SU-DHL-6 (cell line): ENCODE measurements at regions not wholly inside any gene's neighbourhood (a gene's known extent, or its start where the extent isn't known, plus 50 kb on each side); places are given as distances from the start of the nearest gene placed in this dataset.

Source experiments
- H2AFZ ChIP-seq: fragments of 200-600 bp; sonication (generic); 2 replicates; pipeline ENCODE4 v1.6.1; 2014; ENCODE audit warnings: low read depth, mild to moderate bottlenecking, moderate library complexity, mixed read lengths, antibody characterized with exemption, low read length; ENCODE audit not compliant: severe bottlenecking
- H3F3A ChIP-seq: fragments of 200-600 bp; shearing (Covaris generic); 2 replicates; pipeline ENCODE4 v1.6.0; 2016; ENCODE audit warnings: antibody characterized with exemption, mild to moderate bottlenecking; ENCODE audit not compliant: insufficient read depth
- H3K27ac ChIP-seq: fragments of 200-600 bp; sonication (generic); 2 replicates; pipeline ENCODE4 v1.5.1; 2016; ENCODE audit warnings: low read depth, mild to moderate bottlenecking, low read length, moderate library complexity, mixed read lengths
- H3K27me3 ChIP-seq: fragments of 200-600 bp; sonication (generic), shearing (Covaris generic); 2 replicates; pipeline ENCODE4 v1.6.0; 2014; ENCODE audit warnings: mild to moderate bottlenecking, low read length
- H3K36me3 ChIP-seq: fragments of 200-600 bp; sonication (generic); 2 replicates; pipeline ENCODE4 v1.6.1; 2014; ENCODE audit warnings: mild to moderate bottlenecking, low read length, mixed read lengths
- H3K4me2 ChIP-seq: fragments of 300-600, 200-600 bp; shearing (Covaris generic), sonication (generic); 2 replicates; pipeline ENCODE4 v1.6.0; 2014; ENCODE audit warnings: low read length, low read depth, mild to moderate bottlenecking; ENCODE audit not compliant: poor library complexity, severe bottlenecking
- H3K4me3 ChIP-seq: fragments of 200-600 bp; sonication (generic); 2 replicates; pipeline ENCODE4 v1.5.1; 2014; ENCODE audit warnings: antibody characterized with exemption, low read length, mild to moderate bottlenecking, mixed read lengths; ENCODE audit not compliant: insufficient read depth, poor library complexity, severe bottlenecking
- H3K79me2 ChIP-seq: fragments of 200-600 bp; sonication (generic); 2 replicates; pipeline ENCODE4 v1.6.1; 2014; ENCODE audit warnings: mild to moderate bottlenecking, low read length, moderate library complexity; ENCODE audit not compliant: insufficient read depth
- H3K9ac ChIP-seq: fragments of 200-600 bp; sonication (generic); 2 replicates; pipeline ENCODE4 v1.7.0; 2014; ENCODE audit warnings: mild to moderate bottlenecking, low read length
- H3K9me2 ChIP-seq: fragments of 200-600 bp; sonication (generic); replicated peaks from 2 replicates; pipeline ENCODE4 v1.6.1; 2014; ENCODE audit warnings: low read length; ENCODE audit not compliant: insufficient read depth
- H3K9me3 ChIP-seq: fragments of 200-600 bp; sonication (generic); 2 replicates; pipeline ENCODE4 v1.6.1; 2014; ENCODE audit warnings: low read length, mixed read lengths; ENCODE audit not compliant: insufficient read depth
- H4K20me1 ChIP-seq: fragments of 200-600 bp; sonication (generic); 2 replicates; pipeline ENCODE4 v1.6.1; 2014; ENCODE audit warnings: low read depth, mild to moderate bottlenecking, antibody characterized with exemption, low read length, moderate library complexity, mixed read lengths
- CTCF ChIP-seq: fragments of 200-600 bp; sonication (generic); IDR thresholded peaks from one replicate; pipeline ENCODE4 v1.5.1; 2017; ENCODE audit warnings: antibody characterized with exemption, mild to moderate bottlenecking, low read length, moderate library complexity; ENCODE audit not compliant: insufficient read depth, poor library complexity, severe bottlenecking
- EZH2phosphoT487 ChIP-seq: fragments of 200-600 bp; sonication (generic), shearing (Covaris generic); conservative IDR thresholded peaks from 2 replicates; pipeline ENCODE4 v1.6.1; 2018; ENCODE audit warnings: mild to moderate bottlenecking, antibody characterized with exemption, low read length, moderate library complexity, mixed read lengths

- TF ChIP-seq EZH2phosphoT487 (no peak), CTCF (no peak)
- Histone ChIP-seq H3F3A (no peaks in the 10 kb centered on the region), H3K27ac (no peak overlapping the region), H3K9me3 (no peaks in the 10 kb centered on the region), H3K4me3 (no peak overlapping the region), H3K27me3 (no peaks in the 10 kb centered on the region), H3K4me2 (no peak overlapping the region), H3K9me2 (no peaks in the 10 kb centered on the region), H2AFZ (no peak overlapping the region), H4K20me1 (no peaks in the 10 kb centered on the region), H3K79me2 (no peaks in the 10 kb centered on the region), H3K9ac (no peak overlapping the region), H3K36me3 (no peaks in the 10 kb centered on the region)
Measured at GRCh38 chr5:119913425-119913824, 284.1 kb downstream of the FAM170A start.

GRCh38 chr5:119919279-119919678, 289.9 kb downstream of the FAM170A start:
- TF ChIP-seq CTCF (no peak), EZH2phosphoT487 (no peak)
- Histone ChIP-seq H4K20me1 (no peaks in the 10 kb centered on the region), H3F3A (no peaks in the 10 kb centered on the region), H3K36me3 (no peaks in the 10 kb centered on the region), H3K79me2 (no peaks in the 10 kb centered on the region), H3K4me3 (no peak overlapping the region), H3K9me2 (no peaks in the 10 kb centered on the region), H3K27me3 (no peaks in the 10 kb centered on the region), H3K9me3 (no peaks in the 10 kb centered on the region), H3K27ac (no peak overlapping the region), H3K9ac (no peak overlapping the region), H2AFZ (no peak overlapping the region), H3K4me2 (no peak overlapping the region)

GRCh38 chr5:119926301-119926700, 296.9 kb downstream of the FAM170A start:
- TF ChIP-seq CTCF = no peak
- no peak for TF ChIP-seq EZH2phosphoT487
- no peaks in the 10 kb centered on the region for H3F3A ChIP-seq
- H3K4me3 ChIP-seq = no peak overlapping the region
- no peaks in the 10 kb centered on the region for H3K79me2 ChIP-seq
- H3K9me3 ChIP-seq = no peaks in the 10 kb centered on the region
- H3K9ac ChIP-seq = no peak overlapping the region
- H3K9me2 ChIP-seq = no peaks in the 10 kb centered on the region
- no peak overlapping the region for H3K27ac ChIP-seq
- no peak overlapping the region for H3K4me2 ChIP-seq
- no peaks in the 10 kb centered on the region for H3K27me3 ChIP-seq
- no peaks in the 10 kb centered on the region for H4K20me1 ChIP-seq
- no peaks in the 10 kb centered on the region for H3K36me3 ChIP-seq
- no peak overlapping the region for H2AFZ ChIP-seq
